ENCODE measurements at regions not wholly inside any gene's neighbourhood (a gene's known extent, or its start where the extent isn't known, plus 50 kb on each side); places are given as distances from the start of the nearest gene placed in this dataset.

GRCh38 chr10:131445623-131446022 lies 134.1 kb upstream of the TCERG1L start:
- Histone ChIP-seq H3K4me3 (no peak overlapping the region), H3K9me3 (no peaks in the 10 kb centered on the region), H3K4me1 (no peaks in the 10 kb centered on the region), H3K36me3 (no peaks in the 10 kb centered on the region), H3K27ac (no peak overlapping the region), H3K27me3 (peaks cover 38% of the 10 kb centered on the region)
- no peak for TF ChIP-seq EP300 (IDR thresholded peaks at IDR 0.05)
- no peak for TF ChIP-seq CTCF (IDR thresholded peaks at IDR 0.05)
- TF ChIP-seq POLR2A (IDR thresholded peaks at IDR 0.05) = no peak
- TF ChIP-seq POLR2AphosphoS5 (IDR thresholded peaks at IDR 0.05) = no peak
- 76% methylated on average over 8 of the region's 8 CpGs for WGBS
- DNase-seq (ENCODE audit: low spot score in 2 of 2) = peak in 1 of 2 donors; percentile 49

GRCh38 chr10:131446171-131446570 lies 134.7 kb upstream of the TCERG1L start:
- no peaks in the 10 kb centered on the region for H3K36me3 ChIP-seq
- H3K4me1 ChIP-seq = no peaks in the 10 kb centered on the region
- TF ChIP-seq CTCF (IDR thresholded peaks at IDR 0.05) (no peak), POLR2AphosphoS5 (IDR thresholded peaks at IDR 0.05) (no peak), EP300 (IDR thresholded peaks at IDR 0.05) (no peak), POLR2A (IDR thresholded peaks at IDR 0.05) (no peak)
- H3K27ac ChIP-seq = no peak overlapping the region
- H3K27me3 ChIP-seq = peaks cover 32% of the 10 kb centered on the region
- WGBS = 49% methylated on average over 12 of the region's 12 CpGs
- no peaks in the 10 kb centered on the region for H3K9me3 ChIP-seq
- no peak overlapping the region for H3K4me3 ChIP-seq
- DNase-seq (ENCODE audit: low spot score in 2 of 2) = no peak

GRCh38 chr10:131448171-131448570 lies 136.7 kb upstream of the TCERG1L start:
- TF ChIP-seq POLR2A (IDR thresholded peaks at IDR 0.05) (no peak), POLR2AphosphoS5 (IDR thresholded peaks at IDR 0.05) (no peak), EP300 (IDR thresholded peaks at IDR 0.05) (no peak), CTCF (IDR thresholded peaks at IDR 0.05) (no peak)

GRCh38 chr10:131448883-131449282 lies 137.4 kb upstream of the TCERG1L start:
- Histone ChIP-seq H3K9me3 (no peaks in the 10 kb centered on the region), H3K27ac (no peak overlapping the region), H3K36me3 (no peaks in the 10 kb centered on the region), H3K27me3 (peaks cover 26% of the 10 kb centered on the region), H3K4me3 (no peak overlapping the region), H3K4me1 (no peaks in the 10 kb centered on the region)
- DNase-seq (ENCODE audit: low spot score in 2 of 2) = peak in 1 of 2 donors; percentile 44
- TF ChIP-seq EP300 (IDR thresholded peaks at IDR 0.05) (no peak), POLR2A (IDR thresholded peaks at IDR 0.05) (no peak), POLR2AphosphoS5 (IDR thresholded peaks at IDR 0.05) (no peak), CTCF (IDR thresholded peaks at IDR 0.05) (no peak)
- WGBS = 96% methylated on average over 14 of the region's 14 CpGs

More at GRCh38 chr10:131448171-131448570, 136.7 kb upstream of the TCERG1L start:
- WGBS = 91% methylated on average over 13 of the region's 13 CpGs
- no peaks in the 10 kb centered on the region for H3K4me1 ChIP-seq
- peak in 1 of 2 donors; percentile 55 for DNase-seq (ENCODE audit: low spot score in 2 of 2)
- no peaks in the 10 kb centered on the region for H3K9me3 ChIP-seq
- peaks cover 25% of the 10 kb centered on the region for H3K27me3 ChIP-seq
- H3K27ac ChIP-seq = no peak overlapping the region
- no peaks in the 10 kb centered on the region for H3K36me3 ChIP-seq
- H3K4me3 ChIP-seq = no peak overlapping the region

GRCh38 chr10:131450216-131450765 lies 138.8 kb upstream of the TCERG1L start:
- Histone ChIP-seq H3K9me3 (no peaks in the 10 kb centered on the region), H3K27me3 (peaks cover 23% of the 10 kb centered on the region), H3K4me1 (no peaks in the 10 kb centered on the region), H3K27ac (no peak overlapping the region), H3K4me3 (no peak overlapping the region), H3K36me3 (no peaks in the 10 kb centered on the region)
- peak in 1 of 2 donors; percentile 57 for DNase-seq (ENCODE audit: low spot score in 2 of 2)
- 69% methylated on average over 7 of the region's 7 CpGs for WGBS
- TF ChIP-seq CTCF (IDR thresholded peaks at IDR 0.05) = no peak
- no peak for TF ChIP-seq EP300 (IDR thresholded peaks at IDR 0.05)
- TF ChIP-seq POLR2AphosphoS5 (IDR thresholded peaks at IDR 0.05) = no peak
- TF ChIP-seq POLR2A (IDR thresholded peaks at IDR 0.05) = no peak

All from suprapubic skin (tissue), 4 donors.